PC-3 (cell line): ENCODE measurements at regions not wholly inside any gene's neighbourhood (a gene's known extent, or its start where the extent isn't known, plus 50 kb on each side); places are given as distances from the start of the nearest gene placed in this dataset.

ENCODE experiments used
- ATAC-seq: fragments of 200-7000 bp; cut with Tn5 transposase; 2 replicates; pipeline ENCODE4 v1.9.1; 2020; ENCODE audit warnings: mild to moderate bottlenecking, moderate library complexity
- BruUV-seq: library from RNA; stranded (reverse); fragments of 400-500 nt; replicated peaks from 2 replicates; lab custom pipeline; 2021; lab: Mats Ljungman, UMichigan
- CTCF ChIA-PET: fragments of 300-600 bp; sonication (Branson Sonifier 250); formaldehyde crosslinking; loops from one replicate; lab custom pipeline; 2022; ENCODE audit warnings: antibody characterized with exemption; lab: Charles Lee
- POLR2A ChIA-PET: fragments of 300-600 bp; sonication (Branson Sonifier 250); formaldehyde crosslinking; loops from one replicate; lab custom pipeline; 2022; ENCODE audit warnings: antibody characterized with exemption; ENCODE audit not compliant: unreplicated experiment; lab: Charles Lee
- DNase-seq: peaks from one replicate; pipeline ENCODE4 v3.0.0-alpha.2; 2015
- H2AFZ ChIP-seq: fragments of 300-600 bp; sonication (generic); 2 replicates; pipeline ENCODE4 v1.6.0; 2016; ENCODE audit warnings: antibody characterized with exemption, low read length
- H3F3A ChIP-seq: fragments of 300-600 bp; sonication (generic); one replicate; pipeline ENCODE4 v1.6.0; 2017; ENCODE audit warnings: antibody characterized with exemption, low read length, control low read depth, mild to moderate bottlenecking; ENCODE audit not compliant: unreplicated experiment
- H3K27ac ChIP-seq: fragments of 300-600 bp; sonication (generic); 2 replicates; pipeline ENCODE4 v1.5.1; 2016; ENCODE audit warnings: mild to moderate bottlenecking, low read length
- H3K27me3 ChIP-seq: fragments of 300-600 bp; sonication (generic); 2 replicates; pipeline ENCODE4 v1.6.1; 2016; ENCODE audit warnings: low read length, mixed read lengths
- H3K36me3 ChIP-seq: fragments of 300-600 bp; sonication (generic); 2 replicates; pipeline ENCODE4 v1.6.1; 2016; ENCODE audit warnings: low read depth, mixed run types, low read length, mixed read lengths
- H3K4me1 ChIP-seq: fragments of 300-600 bp; sonication (generic); 2 replicates; pipeline ENCODE4 v1.5.1; 2016; ENCODE audit warnings: low read length; ENCODE audit not compliant: insufficient read depth
- H3K4me2 ChIP-seq: fragments of 300-600 bp; sonication (generic); 2 replicates; pipeline ENCODE4 v1.6.0; 2016; ENCODE audit warnings: low read length
- H3K4me3 ChIP-seq: fragments of 300-600 bp; sonication (generic); 2 replicates; pipeline ENCODE4 v1.5.1; 2016; ENCODE audit warnings: mild to moderate bottlenecking, low read length, mixed read lengths
- H3K79me2 ChIP-seq: fragments of 300-600 bp; sonication (generic); 2 replicates; pipeline ENCODE4 v1.6.1; 2017; ENCODE audit warnings: low read length, mixed read lengths
- H3K9ac ChIP-seq: fragments of 300-600 bp; sonication (generic); 2 replicates; pipeline ENCODE4 v1.6.0; 2016; ENCODE audit warnings: mild to moderate bottlenecking, low read length
- H3K9me2 ChIP-seq: fragments of 300-600 bp; sonication (generic); replicated peaks from 2 replicates; pipeline ENCODE4 v1.6.1; 2016; ENCODE audit warnings: mixed run types, low read length, mixed read lengths
- H3K9me3 ChIP-seq: fragments of 300-600 bp; sonication (generic); 2 replicates; pipeline ENCODE4 v1.6.1; 2016; ENCODE audit warnings: low read length, mixed read lengths
- H4K20me1 ChIP-seq: fragments of 300-600 bp; sonication (generic); 2 replicates; pipeline ENCODE4 v1.6.1; 2016; ENCODE audit warnings: low read length, mixed read lengths
- EZH2 ChIP-seq: fragments of 300-600 bp; sonication (generic); IDR thresholded peaks from one replicate; pipeline ENCODE4 v1.6.1; 2017; ENCODE audit warnings: antibody characterized with exemption, mild to moderate bottlenecking, low read length; ENCODE audit not compliant: unreplicated experiment
- EZH2phosphoT487 ChIP-seq: fragments of 300-600 bp; sonication (generic); IDR thresholded peaks from 2 replicates; pipeline ENCODE4 v1.6.1; 2018; ENCODE audit warnings: mild to moderate bottlenecking, antibody characterized with exemption, low read length, borderline replicate concordance
- intact Hi-C: fragments of 100-400 bp; cut with micrococcal nuclease; formaldehyde crosslinking; loops from 2 replicates; pipeline ENCODE4 v1.9.0; 2023
- TF ChIP-seq, protein P1 (sequence below): fragments of 300-600 bp; sonication (generic); conservative IDR thresholded peaks from 2 replicates; pipeline ENCODE4 v1.5.1; 2017; ENCODE audit warnings: antibody characterized with exemption, low read depth, mild to moderate bottlenecking, low read length

DNA sequence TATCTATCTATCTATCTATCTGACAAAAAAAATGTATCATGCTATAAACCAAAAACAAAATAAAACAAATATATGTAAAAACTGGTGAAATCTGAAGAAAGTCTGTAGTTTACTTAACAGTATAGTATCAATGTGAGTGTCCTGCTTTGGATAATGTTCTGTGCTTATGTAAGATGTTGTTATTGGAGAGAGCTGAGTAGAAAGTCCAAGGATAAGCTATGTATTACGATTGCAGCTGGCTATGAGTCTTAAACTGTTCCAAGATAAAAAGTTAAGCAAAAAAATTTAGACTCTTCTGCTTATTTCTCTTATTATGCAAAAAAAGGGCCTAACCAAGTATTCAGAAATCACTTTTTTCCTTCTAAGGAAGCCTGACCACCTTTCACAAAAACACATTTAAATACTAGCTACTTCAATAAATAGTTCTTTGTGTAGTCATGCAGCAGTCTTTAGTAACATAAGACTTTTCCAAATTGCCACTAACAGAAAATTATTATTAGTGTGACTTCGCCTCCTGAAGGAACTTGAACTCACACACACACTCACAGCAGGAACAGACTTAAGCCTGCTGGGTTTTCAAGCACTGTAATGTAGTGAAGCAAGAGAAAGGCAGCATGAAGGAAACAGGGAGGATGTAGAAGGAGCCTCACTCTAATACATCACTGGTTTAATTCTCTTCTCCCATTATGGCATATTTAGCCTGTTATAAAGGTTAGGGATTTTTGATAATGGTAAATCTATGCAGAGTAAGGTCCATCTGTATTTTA lies 265.8 kb upstream of the GJE1 start:
- H3K27ac ChIP-seq: no peak overlapping the region
- intact Hi-C loops: no loop called here
- no peaks in the 10 kb centered on the region for H3K9me2 ChIP-seq
- no TSS peak for BruUV-seq
- H2AFZ ChIP-seq: no peak overlapping the region
- no peak for DNase-seq
- no peaks in the 10 kb centered on the region for H3K9me3 ChIP-seq
- TF ChIP-seq, protein P1, sequence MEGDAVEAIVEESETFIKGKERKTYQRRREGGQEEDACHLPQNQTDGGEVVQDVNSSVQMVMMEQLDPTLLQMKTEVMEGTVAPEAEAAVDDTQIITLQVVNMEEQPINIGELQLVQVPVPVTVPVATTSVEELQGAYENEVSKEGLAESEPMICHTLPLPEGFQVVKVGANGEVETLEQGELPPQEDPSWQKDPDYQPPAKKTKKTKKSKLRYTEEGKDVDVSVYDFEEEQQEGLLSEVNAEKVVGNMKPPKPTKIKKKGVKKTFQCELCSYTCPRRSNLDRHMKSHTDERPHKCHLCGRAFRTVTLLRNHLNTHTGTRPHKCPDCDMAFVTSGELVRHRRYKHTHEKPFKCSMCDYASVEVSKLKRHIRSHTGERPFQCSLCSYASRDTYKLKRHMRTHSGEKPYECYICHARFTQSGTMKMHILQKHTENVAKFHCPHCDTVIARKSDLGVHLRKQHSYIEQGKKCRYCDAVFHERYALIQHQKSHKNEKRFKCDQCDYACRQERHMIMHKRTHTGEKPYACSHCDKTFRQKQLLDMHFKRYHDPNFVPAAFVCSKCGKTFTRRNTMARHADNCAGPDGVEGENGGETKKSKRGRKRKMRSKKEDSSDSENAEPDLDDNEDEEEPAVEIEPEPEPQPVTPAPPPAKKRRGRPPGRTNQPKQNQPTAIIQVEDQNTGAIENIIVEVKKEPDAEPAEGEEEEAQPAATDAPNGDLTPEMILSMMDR: no peak
- no peak for TF ChIP-seq EZH2
- no peak for TF ChIP-seq EZH2phosphoT487
- H3K4me2 ChIP-seq: no peak overlapping the region
- H3K36me3 ChIP-seq: no peaks in the 10 kb centered on the region
- H3F3A ChIP-seq: no peaks in the 10 kb centered on the region
- H3K79me2 ChIP-seq: no peaks in the 10 kb centered on the region
- no peaks in the 10 kb centered on the region for H3K4me1 ChIP-seq
- ChIA-PET POLR2A (interaction anchor here (0.7 kb wide), 1 partner anchor 206 kb away, joined by 6 read pairs; no protein-coding TSS in a partner anchor), CTCF (no interaction called here)
- H4K20me1 ChIP-seq: no peaks in the 10 kb centered on the region
- no peak for ATAC-seq
- H3K27me3 ChIP-seq: no peaks in the 10 kb centered on the region
- no peak overlapping the region for H3K9ac ChIP-seq
- no peak overlapping the region for H3K4me3 ChIP-seq

DNA sequence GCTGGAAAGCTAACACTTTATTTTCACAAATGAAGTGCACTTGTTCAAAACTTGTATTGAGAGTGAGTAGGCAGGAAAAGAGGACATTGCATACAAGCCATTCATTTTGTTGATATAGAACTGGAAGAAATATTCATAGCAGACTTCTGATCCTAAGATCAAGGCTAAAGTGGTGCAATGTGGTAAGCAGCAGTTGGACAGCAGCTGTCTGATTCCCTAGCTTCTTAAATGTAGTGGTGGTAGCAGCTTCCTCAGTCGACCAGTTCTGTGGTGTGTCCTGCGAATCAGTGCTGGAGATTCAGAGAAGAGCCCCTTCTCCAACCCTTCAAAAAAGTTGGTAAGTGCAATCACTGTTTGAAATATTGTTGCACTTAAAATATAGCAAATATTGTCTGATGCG lies 281.7 kb upstream of the GJE1 start:
- no peak overlapping the region for H3K27ac ChIP-seq
- H3K4me2 ChIP-seq: no peak overlapping the region
- H2AFZ ChIP-seq: no peak overlapping the region
- no peaks in the 10 kb centered on the region for H3K9me2 ChIP-seq
- H3K4me3 ChIP-seq: no peak overlapping the region
- no peaks in the 10 kb centered on the region for H3K36me3 ChIP-seq
- DNase-seq (no peak), ATAC-seq (no peak)
- no peaks in the 10 kb centered on the region for H3K9me3 ChIP-seq
- no peak overlapping the region for H3K9ac ChIP-seq
- BruUV-seq: no TSS peak
- no peaks in the 10 kb centered on the region for H3K79me2 ChIP-seq
- H3F3A ChIP-seq: no peaks in the 10 kb centered on the region
- no peaks in the 10 kb centered on the region for H4K20me1 ChIP-seq
- intact Hi-C loops: no loop called here
- ChIA-PET POLR2A (no interaction called here), CTCF (no interaction called here)
- peaks cover 20% of the 10 kb centered on the region; the same call in 1 of the 2 replicates for H3K4me1 ChIP-seq
- H3K27me3 ChIP-seq: no peaks in the 10 kb centered on the region
- TF ChIP-seq, protein P1: no peak
- TF ChIP-seq EZH2 (no peak), EZH2phosphoT487 (no peak)
